Right renal pelvis (tissue), 4 donors: ENCODE measurements at regions not wholly inside any gene's neighbourhood (a gene's known extent, or its start where the extent isn't known, plus 50 kb on each side); places are given as distances from the start of the nearest gene placed in this dataset.
"Not testable (repeated sequence)": the region's sequence is repeated elsewhere in the genome, so short reads cannot be mapped to it uniquely, and the experiment has no call there.

Source experiments
- DNase-seq, 4 donors: peaks; one replicate each; pipeline ENCODE4 v3.0.0-alpha.2; 2013; ENCODE audit warnings: low read depth in 4 of 4, low spot score in 3 of 4, missing footprints in 1 of 4

- no peak for DNase-seq
These were observed 1355.1 kb downstream of the HACE1 start for GRCh38 chr6:103504501-103505154.

- not testable (repeated sequence) for DNase-seq
These were observed 1363.1 kb downstream of the HACE1 start for GRCh38 chr6:103496588-103496987.

- DNase-seq: no peak
These were observed 1403.1 kb downstream of the HACE1 start for GRCh38 chr6:103456652-103457051.

- DNase-seq: no peak
These were observed 1404.4 kb downstream of the HACE1 start for GRCh38 chr6:103455275-103455674.

- no peak for DNase-seq
These were observed 1450.2 kb downstream of the HACE1 start for GRCh38 chr6:103409475-103409874.

GRCh38 chr6:103405321-103405720 lies 1454.4 kb downstream of the HACE1 start:
- DNase-seq: no peak

GRCh38 chr6:103404799-103405198 lies 1454.9 kb downstream of the HACE1 start:
- DNase-seq: no peak

- DNase-seq: no peak
These were observed 1463.0 kb downstream of the HACE1 start for GRCh38 chr6:103396768-103397167.

- DNase-seq: no peak
These were observed 1480.4 kb downstream of the HACE1 start for GRCh38 chr6:103379272-103379671.

GRCh38 chr6:103367212-103367611 lies 1492.5 kb downstream of the HACE1 start:
- DNase-seq: peak in 2 of 4 donors; percentile 4 to 17

GRCh38 chr6:103356531-103356930 lies 1503.2 kb downstream of the HACE1 start:
- DNase-seq: no peak

GRCh38 chr6:103344554-103345163 lies 1515.1 kb downstream of the HACE1 start:
- no peak for DNase-seq

- no peak for DNase-seq
These were observed 1524.3 kb downstream of the HACE1 start for GRCh38 chr6:103335412-103335811.

GRCh38 chr6:103326760-103327757 lies 1532.7 kb downstream of the HACE1 start:
- peak in 1 of 4 donors; percentile 10 for DNase-seq

GRCh38 chr6:103313432-103313831 lies 1546.3 kb downstream of the HACE1 start:
- DNase-seq: no peak

GRCh38 chr6:103294376-103294775 lies 1565.3 kb downstream of the HACE1 start:
- DNase-seq: not testable (repeated sequence)

GRCh38 chr6:103284835-103285234 lies 1574.9 kb downstream of the HACE1 start:
- DNase-seq: no peak

- DNase-seq: no peak
These were observed 1579.3 kb downstream of the HACE1 start for GRCh38 chr6:103280417-103280816.

GRCh38 chr6:103277936-103278335 lies 1581.8 kb downstream of the HACE1 start:
- DNase-seq: no peak

GRCh38 chr6:103273048-103273447 lies 1586.7 kb downstream of the HACE1 start:
- DNase-seq: peak in 3 of 4 donors; percentile 4 to 17 (median 11)

GRCh38 chr6:103269581-103269980 lies 1590.1 kb downstream of the HACE1 start:
- no peak for DNase-seq
